Activated CD8-positive, alpha-beta memory T cell treated with anti-CD3 and anti-CD28 coated beads, Interleukin-2, amount 50 U/mL, for 24 hours (primary cell): ENCODE measurements at regions not wholly inside any gene's neighbourhood (a gene's known extent, or its start where the extent isn't known, plus 50 kb on each side); places are given as distances from the start of the nearest gene placed in this dataset.

ENCODE experiments used
- DNase-seq: peaks from one replicate; pipeline ENCODE4 v3.0.0-alpha.2; 2020; ENCODE audit errors: extremely low read depth

DNA sequence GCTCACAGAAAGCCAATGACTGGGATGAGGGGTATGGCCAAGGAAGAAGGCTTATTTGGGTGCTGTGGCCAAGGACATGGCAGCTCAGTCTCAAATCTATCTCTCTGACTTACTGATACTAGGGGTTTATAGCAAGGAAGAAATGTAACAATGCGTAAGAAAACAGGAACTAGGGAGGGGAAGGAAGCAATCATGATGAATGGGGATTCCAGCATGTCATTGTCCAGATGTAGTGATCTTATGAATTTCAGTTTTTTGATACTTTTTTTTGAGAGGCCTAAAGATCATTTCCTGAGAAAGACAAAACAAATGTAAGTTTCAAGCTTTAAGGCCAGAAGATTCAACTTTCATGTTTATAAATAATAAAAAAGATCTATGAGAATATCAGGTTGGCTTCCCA lies 298.6 kb upstream of the FAM98A start:
- no peak for DNase-seq

DNA sequence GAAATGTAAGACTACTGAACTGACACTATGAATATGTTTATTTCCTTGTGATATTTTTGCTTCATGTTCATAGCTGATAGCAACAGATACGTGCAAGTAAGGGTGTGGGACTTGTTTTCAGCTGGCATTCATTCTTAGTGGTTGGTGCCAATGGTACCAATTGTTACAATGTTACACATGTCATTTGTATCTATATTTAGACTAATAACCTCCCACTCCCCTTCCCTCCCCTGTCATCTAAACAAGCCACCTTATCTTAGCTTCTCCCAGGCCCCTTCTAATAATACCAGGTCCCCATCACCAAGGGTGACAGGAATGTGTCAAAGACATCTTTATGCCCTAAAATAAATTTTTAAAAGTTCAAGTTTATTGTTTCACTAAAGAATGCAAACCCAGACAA lies 294.7 kb upstream of the FAM98A start:
- no peak for DNase-seq

DNA sequence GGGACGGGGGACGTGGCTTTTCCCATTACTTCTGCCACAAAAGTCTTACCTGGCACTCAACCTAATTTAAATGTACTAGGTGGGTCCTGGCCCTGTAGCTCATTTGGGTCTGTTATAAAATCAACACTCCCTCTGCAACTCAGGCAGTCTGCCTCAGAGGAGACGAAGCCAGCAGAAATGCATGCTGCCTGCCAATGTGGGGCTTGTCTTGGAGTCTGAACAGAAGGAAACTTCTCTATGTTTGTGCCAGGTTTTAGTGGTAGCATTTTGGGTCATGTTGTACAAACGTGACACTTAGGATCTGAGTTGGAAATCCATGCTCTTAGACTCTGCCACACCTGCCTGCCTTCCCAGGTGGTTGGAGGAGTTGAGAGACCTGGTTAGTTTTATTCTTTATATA lies 292.5 kb upstream of the FAM98A start:
- DNase-seq = no peak

DNA sequence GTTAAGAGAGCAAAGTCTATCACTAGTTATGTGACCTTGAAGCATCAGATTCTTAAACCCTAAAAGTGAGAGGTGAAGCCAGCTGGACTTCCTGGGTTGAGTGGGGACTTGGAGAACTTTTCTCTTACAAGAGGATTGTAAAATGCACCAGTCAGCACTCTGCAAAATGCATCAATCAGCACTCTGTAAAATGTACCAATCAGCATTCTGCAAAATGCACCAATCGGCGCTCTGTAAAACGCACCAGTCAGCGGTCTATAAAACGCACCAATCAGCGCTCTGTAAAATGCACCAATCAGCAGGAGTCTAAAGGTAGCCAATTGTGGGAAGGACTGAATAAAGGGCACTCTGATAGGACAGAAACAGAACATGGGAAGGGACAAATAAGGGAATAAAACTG lies 291.6 kb upstream of the FAM98A start:
- DNase-seq = no peak

DNA sequence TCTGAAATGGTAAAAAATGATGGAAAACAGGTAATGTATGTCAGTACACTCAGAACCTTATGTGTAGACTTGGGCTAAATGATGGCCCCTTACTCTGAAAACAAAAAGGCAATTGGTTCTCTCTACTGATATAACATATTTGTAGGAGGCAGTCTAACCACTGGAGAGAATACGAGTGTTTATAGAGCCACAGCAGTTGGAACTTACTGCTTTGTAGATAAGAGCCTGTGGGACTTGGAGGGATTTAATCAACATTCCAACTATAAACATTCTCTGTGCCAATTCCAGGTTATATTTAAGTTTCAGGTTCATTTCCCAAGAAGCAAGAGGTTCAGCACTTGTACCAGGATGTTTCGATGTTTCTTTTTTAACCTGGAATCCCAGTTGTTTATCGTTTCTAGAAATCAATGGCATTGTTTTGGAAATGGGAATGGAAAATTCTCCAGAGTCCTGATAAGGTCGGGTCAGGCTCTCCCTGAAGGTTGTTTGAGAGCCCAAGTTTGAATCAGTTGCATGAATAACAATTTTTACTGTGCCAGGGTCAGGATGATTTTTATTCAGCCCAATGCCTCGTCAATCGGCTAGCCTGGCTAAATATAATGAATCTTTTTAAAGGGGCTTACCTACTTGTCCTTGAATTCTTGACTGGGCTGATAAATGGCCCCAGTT lies 278.4 kb upstream of the FAM98A start:
- no peak for DNase-seq

DNA sequence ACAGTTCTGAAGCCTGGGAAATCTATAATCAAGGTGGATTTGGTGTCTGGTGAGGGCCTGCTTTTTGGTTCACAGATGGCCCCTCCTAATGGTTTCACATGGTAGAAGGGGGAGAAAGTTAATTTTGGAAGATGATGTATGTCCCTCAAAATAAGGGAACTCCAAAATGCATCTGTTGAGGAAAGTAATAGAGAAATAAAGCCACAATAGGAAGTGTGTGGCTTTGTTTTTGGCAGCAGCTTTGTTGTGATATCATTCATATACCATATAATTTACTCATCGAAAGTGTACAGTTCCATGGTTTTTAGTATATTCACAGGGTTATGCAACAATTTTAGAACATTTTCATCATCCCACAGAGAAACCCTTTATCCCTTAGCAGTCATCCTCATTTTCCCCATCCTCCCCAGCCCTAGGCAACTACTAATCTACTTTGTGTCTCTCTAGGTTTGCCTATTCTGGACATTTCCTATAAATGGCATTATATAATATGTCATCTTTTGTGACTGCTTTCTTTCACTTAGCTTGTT lies 274.0 kb upstream of the FAM98A start:
- no peak for DNase-seq

DNA sequence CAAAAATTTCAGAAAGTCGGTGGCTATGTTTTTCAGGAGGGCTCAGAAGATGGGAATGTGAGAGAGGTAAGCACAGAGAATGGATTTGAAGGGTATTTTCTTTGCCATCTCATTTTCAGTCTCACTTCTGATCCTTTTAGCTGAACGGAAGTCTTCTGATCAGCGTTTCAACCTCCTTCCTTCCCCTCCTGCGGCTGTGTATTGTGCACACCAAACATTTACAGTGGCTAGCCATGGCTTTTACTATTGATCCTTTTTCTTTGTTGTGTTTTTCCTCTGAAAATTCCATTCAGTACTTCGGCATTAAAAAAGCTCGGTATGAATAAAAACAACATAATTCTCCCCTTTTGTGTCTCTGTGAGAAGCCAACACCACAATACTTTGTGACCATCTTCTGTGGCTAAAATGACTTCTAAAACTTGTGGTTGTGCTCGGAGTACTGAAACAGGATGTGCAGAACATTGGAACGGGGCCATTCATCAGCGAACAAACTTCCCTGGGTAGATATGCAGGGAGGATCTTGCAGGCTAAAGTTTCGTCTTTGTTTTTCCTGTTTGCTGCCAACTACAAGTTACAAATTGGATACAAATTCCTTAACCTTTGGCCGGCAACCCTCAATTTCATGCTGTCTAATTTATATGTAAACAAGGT lies 260.8 kb upstream of the FAM98A start:
- no peak for DNase-seq

DNA sequence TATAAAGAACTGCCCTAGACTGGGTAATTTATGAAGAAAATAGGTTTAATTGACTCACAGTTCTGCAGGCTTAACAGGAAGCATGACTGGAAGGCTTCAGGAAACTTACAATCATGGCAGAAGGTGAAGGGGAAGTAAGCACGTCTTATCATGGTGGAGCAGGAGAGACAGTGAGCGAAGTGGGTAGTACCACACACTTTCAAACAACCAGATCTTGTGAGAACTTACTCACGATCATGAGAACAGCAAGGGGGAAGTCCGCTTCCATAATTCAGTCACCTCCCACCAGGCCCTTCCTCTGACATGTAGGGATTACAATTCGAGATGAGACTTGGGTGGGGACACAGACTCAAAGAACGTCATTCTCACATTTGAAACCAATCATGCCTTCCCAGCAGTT lies 260.1 kb upstream of the FAM98A start:
- DNase-seq = no peak

DNA sequence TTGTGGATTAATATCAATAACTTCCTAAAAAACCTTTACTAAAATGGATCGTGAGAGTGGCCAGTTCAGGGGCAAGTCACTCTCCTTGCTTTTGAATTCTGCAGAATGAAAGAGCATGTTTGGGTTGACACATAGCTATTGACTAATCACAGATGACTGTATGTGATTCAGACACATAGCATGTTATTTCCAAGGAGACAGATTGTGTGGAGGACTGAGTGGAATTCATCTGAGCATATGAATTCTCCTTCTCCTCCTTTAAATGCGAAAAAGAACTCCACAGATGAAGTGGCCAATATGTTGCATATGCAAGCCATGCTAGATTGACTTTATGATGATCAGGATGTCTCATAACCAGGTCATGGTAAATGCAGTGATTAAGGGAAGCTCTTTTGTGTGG lies 249.4 kb upstream of the FAM98A start:
- DNase-seq = no peak

DNA sequence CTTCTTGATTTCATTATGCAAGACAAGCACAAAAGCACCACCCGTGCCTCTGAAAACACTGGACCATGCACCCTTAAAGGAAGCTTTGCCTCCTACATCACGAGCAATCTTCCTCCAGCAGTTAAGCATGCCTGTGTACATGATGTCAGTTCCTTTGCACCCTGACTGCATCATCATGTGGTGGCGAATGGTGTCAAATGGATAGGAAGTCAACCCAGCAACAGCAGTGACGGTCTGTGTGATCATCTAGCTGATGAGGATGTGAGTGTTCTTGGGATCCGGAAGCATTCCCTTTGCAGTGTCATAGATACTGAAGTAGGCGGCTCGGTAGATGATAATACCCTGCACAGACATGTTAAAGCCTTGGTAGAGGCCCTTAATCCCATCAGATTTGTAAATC lies 240.7 kb upstream of the FAM98A start:
- no peak for DNase-seq

DNA sequence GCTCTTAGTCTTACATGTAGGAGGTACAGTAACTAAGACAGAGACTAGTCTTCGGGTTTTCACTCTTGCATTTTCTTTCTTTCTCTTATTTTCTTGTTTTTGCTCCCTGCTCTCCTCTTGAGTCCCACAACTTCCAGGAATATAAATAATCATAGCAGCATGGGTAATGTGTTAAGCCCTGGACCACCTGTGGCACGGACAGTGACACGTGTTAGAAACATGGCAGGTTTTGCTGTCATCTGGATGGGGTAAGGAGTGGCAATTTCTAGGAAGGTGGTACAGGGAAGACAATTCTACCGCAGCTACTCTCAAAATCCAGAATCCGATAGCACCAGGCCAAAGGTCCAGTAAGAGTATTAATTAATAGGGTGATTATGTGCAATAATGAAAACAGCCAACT lies 237.5 kb upstream of the FAM98A start:
- no peak for DNase-seq

DNA sequence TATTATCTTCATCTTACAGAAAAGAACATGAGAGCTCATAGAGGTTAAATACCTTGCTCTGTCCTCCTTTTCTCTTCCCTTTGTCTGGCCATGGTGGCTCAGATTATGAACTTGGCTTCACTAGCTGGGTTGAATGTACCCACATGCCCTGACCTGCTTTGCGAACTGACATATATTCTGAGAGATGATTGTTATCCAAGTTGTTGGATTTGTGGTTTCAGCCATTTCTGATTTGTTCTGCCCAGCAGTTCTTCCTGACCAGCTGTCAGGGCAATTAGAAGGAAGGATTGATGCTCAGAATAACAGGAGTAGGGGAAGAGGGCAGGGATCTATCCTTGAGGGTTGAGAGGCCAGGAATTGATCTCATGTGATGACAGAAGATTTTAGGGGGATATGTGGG lies 236.8 kb upstream of the FAM98A start:
- DNase-seq = no peak

DNA sequence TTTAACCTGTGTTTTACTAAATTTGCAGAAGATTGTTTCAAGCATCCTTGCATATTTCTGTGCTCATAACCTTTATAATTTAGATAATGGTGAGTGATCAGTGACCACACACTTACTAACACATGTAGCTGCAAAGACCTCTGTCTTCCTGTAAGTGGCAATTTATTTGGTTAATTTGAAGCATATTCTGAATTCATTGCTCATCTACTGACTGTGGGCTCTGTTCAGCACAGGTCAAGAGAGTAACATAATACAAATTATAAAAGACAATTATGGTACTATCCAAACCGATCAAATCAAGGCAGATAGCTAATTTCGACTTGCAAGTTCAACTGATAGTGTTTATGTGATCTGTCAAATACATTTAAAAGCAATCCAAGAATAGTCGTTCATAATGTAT lies 223.9 kb upstream of the FAM98A start:
- no peak for DNase-seq

DNA sequence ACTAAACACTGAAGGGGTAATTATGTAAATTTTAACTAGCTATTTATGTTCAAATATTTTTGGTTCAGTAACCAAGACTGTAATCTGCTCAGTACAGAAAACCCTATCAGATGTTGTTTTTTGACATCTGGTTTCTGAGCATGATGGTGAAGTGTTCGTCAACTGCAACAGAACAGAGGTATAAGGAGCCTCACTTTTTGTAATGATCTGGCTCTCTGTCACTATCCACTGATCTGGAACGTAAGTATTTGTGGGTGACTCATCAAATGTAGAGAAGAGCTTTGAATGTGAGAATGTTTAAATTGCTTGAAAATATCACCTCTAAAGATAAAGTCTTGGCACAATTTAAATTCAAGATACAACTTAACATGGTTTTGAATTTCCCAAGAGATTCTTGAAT lies 213.6 kb upstream of the FAM98A start:
- DNase-seq = no peak

DNA sequence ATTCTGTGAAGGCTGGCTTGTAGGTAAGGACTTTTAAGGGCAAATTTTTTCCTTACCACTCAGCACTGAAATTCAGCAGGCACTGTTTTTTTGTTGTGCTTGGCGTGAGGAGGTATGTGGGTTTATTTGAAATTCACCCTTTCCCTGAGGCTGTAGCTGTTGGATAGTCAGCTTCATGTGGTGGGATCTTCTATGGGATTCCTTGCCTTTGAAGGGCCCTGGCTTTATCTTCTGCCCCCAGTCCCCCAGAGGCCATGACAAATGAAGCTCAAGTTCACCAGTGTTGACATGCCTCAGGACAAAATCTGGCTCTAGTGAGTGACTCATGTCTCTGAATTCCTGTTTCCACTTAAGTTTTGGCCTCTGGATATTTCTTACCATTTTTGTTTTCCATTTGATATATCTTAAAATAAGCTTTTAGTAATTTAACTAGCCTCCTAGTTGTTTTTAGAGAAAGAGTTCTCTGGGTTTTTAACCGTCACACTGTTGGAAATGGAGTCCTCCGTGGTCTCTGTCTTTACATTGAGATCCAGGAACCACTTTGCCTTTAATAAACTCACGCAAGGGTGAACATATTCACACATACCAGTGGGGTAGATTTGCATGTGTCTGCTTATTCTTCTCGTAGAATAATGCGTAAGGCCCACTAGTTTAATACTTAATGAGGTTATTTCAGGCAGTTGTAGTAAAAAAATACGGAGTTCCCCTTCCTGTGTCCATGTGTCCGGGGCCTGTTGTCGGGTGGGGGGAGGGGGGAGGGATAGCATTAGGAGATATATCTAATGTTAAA lies 211.1 kb upstream of the FAM98A start:
- DNase-seq = no peak

DNA sequence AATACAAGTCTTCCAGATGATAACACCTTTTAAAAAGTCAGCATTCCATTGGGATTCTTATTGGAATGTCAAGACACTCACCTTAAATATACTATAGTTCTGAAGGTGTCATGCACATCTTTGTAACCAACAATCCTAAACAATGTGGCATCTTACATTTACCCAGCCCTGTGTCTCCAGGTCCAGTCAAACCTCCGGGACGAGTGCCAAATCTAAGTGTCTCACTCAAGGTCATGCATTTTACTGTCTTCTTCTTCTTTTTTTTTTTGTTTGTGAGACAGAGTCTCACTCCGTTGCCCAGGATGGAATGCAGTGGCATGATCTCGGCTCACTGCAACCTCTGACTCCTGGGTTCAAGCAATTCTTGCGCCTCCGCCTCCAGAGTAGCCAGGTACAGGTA lies 206.9 kb upstream of the FAM98A start:
- no peak for DNase-seq

DNA sequence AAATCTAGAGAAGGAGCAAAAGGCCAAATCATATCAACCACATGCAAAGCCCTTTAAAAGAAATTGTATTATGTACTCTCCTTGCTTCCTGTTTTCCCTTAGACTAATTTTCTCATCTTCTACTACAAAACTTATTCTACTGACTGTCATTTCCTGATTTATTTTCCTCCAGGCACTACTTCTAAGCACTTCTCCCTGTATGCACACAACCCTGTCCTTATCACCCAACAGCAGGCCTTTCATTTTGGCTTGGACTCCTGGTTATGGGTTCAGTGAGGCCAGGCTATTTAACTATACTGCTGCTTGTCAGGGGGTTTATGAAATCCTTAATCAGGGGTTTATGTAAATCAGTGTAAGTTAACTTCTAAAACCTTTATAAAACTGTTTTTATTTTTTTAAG lies 205.1 kb upstream of the FAM98A start:
- DNase-seq = no peak

DNA sequence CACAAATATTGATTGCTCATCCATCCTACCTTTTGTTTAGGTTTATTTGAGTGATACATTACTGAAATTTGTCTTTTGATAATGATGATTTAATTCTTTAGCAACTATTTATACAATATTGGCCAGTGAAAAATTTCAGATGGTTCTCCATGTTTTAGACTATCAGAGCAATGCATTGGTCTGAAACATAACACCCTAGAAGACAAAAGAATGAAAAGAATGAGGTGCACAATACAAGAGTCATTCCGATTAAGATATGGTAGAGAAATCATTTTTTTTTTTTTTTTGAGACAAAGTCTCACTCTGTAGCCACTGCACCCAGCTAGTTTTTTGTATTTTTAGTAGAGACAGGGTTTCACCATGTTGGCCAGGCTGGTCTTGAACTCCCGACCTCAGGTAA lies 197.4 kb upstream of the FAM98A start:
- DNase-seq = no peak

DNA sequence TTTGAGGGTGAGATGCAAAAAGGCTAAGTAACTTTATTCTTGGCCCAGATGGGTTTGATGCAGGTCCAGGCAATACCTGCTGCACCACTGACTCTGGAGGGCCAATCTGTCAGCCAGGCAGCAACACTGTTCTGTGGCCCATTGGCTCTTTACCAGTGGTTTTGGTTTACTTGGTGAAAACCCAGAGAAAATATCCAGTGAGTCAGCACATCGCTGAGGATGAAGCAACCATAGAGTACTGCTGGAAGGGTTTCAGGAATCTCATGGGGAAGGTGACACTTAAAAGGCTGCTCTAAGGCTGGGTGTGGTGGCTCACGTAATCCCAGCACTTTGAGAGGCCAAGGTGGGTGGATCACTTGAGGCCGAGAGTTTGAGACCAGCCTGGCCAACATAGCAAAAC lies 192.5 kb upstream of the FAM98A start:
- no peak for DNase-seq

DNA sequence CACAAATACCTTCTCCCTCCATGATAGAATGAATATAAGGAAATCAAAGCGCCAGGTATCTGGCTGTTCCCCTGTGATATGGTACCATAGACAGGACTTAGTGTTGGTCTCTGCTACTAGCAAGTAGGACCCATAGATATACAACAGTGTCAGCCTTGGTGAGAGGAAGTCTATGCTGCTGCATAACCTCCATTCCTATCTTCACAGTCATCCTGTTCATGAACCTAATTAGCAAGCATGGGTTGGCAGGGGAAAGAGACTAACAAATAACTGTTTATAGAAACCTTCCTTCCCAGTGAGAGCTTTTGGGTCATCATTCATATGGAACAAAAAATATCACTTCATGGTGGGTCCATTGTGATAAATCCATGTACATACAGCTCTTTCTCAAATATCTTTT lies 188.9 kb upstream of the FAM98A start:
- no peak for DNase-seq

DNA sequence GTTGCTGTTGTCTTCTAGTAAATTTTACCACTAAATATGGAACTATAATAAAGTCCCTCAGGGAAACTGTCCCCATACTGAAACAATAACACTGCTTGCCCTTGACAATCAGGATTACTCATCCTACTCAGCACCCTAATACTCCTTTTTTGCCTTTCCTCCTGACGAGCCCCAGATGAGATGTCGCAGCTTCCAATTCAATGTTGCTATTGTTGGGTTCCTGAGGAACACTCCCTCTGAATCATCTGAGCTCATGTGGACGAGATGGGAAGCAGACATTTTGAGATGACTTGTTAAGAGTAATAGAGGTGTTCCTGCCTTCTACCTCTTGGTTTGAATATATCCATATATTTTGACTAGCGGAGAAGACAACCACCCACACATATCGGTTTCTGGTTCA lies 187.8 kb upstream of the FAM98A start:
- no peak for DNase-seq

DNA sequence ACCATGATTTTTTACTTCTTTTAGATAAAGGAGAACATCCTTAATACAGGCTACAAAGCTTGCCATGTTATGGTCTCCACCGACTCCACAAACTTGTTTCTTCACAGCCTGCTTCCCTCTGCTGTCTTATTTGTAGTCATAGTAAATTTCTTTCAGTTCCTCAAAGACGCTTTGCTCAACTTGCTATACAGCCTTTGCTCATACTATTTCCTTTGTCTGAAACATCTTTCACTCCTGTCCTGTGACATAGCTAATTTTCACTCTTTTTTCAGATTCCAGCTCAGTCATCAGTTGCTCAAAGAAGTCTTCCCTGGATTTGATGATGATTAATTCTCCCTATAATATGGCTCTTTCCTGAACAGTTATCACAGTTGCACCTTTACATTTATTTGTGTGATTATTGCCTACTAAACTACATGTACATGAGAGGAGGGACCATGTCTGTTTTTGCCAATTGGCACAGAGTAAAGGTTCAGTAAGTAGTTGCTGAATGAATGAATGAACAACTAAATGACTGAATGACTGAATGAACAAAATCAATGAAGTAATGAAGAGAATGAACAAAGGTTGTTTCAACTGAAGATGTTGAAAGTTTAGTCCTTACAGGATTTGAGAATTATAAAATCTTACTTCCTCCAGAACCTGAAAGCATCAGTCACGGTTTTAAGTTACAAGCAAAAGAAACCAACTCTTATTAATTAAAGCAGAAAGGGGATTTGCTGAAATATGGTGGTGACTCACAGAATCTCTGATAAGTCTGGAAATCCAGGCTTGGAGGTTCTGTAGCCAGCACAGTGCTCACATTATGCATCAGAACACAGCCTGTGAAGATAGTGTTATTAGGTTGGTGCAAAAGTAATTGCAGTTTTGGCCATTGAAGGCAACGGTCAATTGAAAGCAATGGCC lies 186.4 kb upstream of the FAM98A start:
- DNase-seq = no peak
